SU-DHL-6 (cell line): ENCODE measurements at regions not wholly inside any gene's neighbourhood (a gene's known extent, or its start where the extent isn't known, plus 50 kb on each side); places are given as distances from the start of the nearest gene placed in this dataset.

Experiments used
- H2AFZ ChIP-seq: fragments of 200-600 bp; sonication (generic); 2 replicates; pipeline ENCODE4 v1.6.1; 2014; ENCODE audit warnings: low read depth, mild to moderate bottlenecking, moderate library complexity, mixed read lengths, antibody characterized with exemption, low read length; ENCODE audit not compliant: severe bottlenecking
- H3F3A ChIP-seq: fragments of 200-600 bp; shearing (Covaris generic); 2 replicates; pipeline ENCODE4 v1.6.0; 2016; ENCODE audit warnings: antibody characterized with exemption, mild to moderate bottlenecking; ENCODE audit not compliant: insufficient read depth
- H3K27ac ChIP-seq: fragments of 200-600 bp; sonication (generic); 2 replicates; pipeline ENCODE4 v1.5.1; 2016; ENCODE audit warnings: low read depth, mild to moderate bottlenecking, low read length, moderate library complexity, mixed read lengths
- H3K27me3 ChIP-seq: fragments of 200-600 bp; sonication (generic), shearing (Covaris generic); 2 replicates; pipeline ENCODE4 v1.6.0; 2014; ENCODE audit warnings: mild to moderate bottlenecking, low read length
- H3K36me3 ChIP-seq: fragments of 200-600 bp; sonication (generic); 2 replicates; pipeline ENCODE4 v1.6.1; 2014; ENCODE audit warnings: mild to moderate bottlenecking, low read length, mixed read lengths
- H3K4me2 ChIP-seq: fragments of 300-600, 200-600 bp; shearing (Covaris generic), sonication (generic); 2 replicates; pipeline ENCODE4 v1.6.0; 2014; ENCODE audit warnings: low read length, low read depth, mild to moderate bottlenecking; ENCODE audit not compliant: poor library complexity, severe bottlenecking
- H3K4me3 ChIP-seq: fragments of 200-600 bp; sonication (generic); 2 replicates; pipeline ENCODE4 v1.5.1; 2014; ENCODE audit warnings: antibody characterized with exemption, low read length, mild to moderate bottlenecking, mixed read lengths; ENCODE audit not compliant: insufficient read depth, poor library complexity, severe bottlenecking
- H3K79me2 ChIP-seq: fragments of 200-600 bp; sonication (generic); 2 replicates; pipeline ENCODE4 v1.6.1; 2014; ENCODE audit warnings: mild to moderate bottlenecking, low read length, moderate library complexity; ENCODE audit not compliant: insufficient read depth
- H3K9ac ChIP-seq: fragments of 200-600 bp; sonication (generic); 2 replicates; pipeline ENCODE4 v1.7.0; 2014; ENCODE audit warnings: mild to moderate bottlenecking, low read length
- H3K9me2 ChIP-seq: fragments of 200-600 bp; sonication (generic); replicated peaks from 2 replicates; pipeline ENCODE4 v1.6.1; 2014; ENCODE audit warnings: low read length; ENCODE audit not compliant: insufficient read depth
- H3K9me3 ChIP-seq: fragments of 200-600 bp; sonication (generic); 2 replicates; pipeline ENCODE4 v1.6.1; 2014; ENCODE audit warnings: low read length, mixed read lengths; ENCODE audit not compliant: insufficient read depth
- H4K20me1 ChIP-seq: fragments of 200-600 bp; sonication (generic); 2 replicates; pipeline ENCODE4 v1.6.1; 2014; ENCODE audit warnings: low read depth, mild to moderate bottlenecking, antibody characterized with exemption, low read length, moderate library complexity, mixed read lengths
- CTCF ChIP-seq: fragments of 200-600 bp; sonication (generic); IDR thresholded peaks from one replicate; pipeline ENCODE4 v1.5.1; 2017; ENCODE audit warnings: antibody characterized with exemption, mild to moderate bottlenecking, low read length, moderate library complexity; ENCODE audit not compliant: insufficient read depth, poor library complexity, severe bottlenecking
- EZH2phosphoT487 ChIP-seq: fragments of 200-600 bp; sonication (generic), shearing (Covaris generic); conservative IDR thresholded peaks from 2 replicates; pipeline ENCODE4 v1.6.1; 2018; ENCODE audit warnings: mild to moderate bottlenecking, antibody characterized with exemption, low read length, moderate library complexity, mixed read lengths

- no peak overlapping the region for H3K4me3 ChIP-seq
- H3K79me2 ChIP-seq: no peaks in the 10 kb centered on the region
- H3K27me3 ChIP-seq: no peaks in the 10 kb centered on the region
- H3K27ac ChIP-seq: no peak overlapping the region
- TF ChIP-seq EZH2phosphoT487 (no peak), CTCF (no peak)
- H3K9ac ChIP-seq: no peak overlapping the region
- H3K9me2 ChIP-seq: no peaks in the 10 kb centered on the region
- no peaks in the 10 kb centered on the region for H3K9me3 ChIP-seq
- H4K20me1 ChIP-seq: no peaks in the 10 kb centered on the region
- no peaks in the 10 kb centered on the region for H3F3A ChIP-seq
- H3K36me3 ChIP-seq: no peaks in the 10 kb centered on the region
- no peak overlapping the region for H2AFZ ChIP-seq
- no peak overlapping the region for H3K4me2 ChIP-seq
Measured at GRCh38 chr4:138311771-138312535, 69.8 kb upstream of the SLC7A11 start.

- Histone ChIP-seq H3K79me2 (no peaks in the 10 kb centered on the region), H3K36me3 (no peaks in the 10 kb centered on the region), H3K9me2 (no peaks in the 10 kb centered on the region), H2AFZ (no peak overlapping the region), H3K4me2 (no peak overlapping the region), H3K4me3 (no peak overlapping the region), H3K9ac (no peak overlapping the region), H3K9me3 (no peaks in the 10 kb centered on the region), H3F3A (no peaks in the 10 kb centered on the region), H4K20me1 (no peaks in the 10 kb centered on the region), H3K27ac (no peak overlapping the region), H3K27me3 (no peaks in the 10 kb centered on the region)
- TF ChIP-seq CTCF (no peak), EZH2phosphoT487 (no peak)
Measured at GRCh38 chr4:138310991-138311390, 68.8 kb upstream of the SLC7A11 start.

DNA sequence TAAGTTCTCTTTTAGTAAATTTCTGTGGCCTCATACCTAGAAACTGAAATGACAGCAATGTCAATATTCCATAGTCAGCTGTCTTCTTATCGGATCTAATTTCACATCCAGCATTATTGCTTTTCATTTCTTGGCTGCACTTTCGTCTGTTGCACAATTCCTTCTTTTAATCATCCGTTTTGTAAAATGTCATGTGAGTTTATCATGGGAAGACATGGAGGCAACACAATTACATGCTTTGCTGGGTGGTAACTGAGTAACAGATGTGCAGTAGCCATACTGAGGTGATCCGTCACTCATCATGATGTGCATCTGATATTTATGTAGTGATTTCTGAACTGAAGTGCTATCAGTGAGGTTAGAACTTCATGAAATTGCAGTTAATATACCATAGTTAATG lies 68.3 kb upstream of the SLC7A11 start:
- no peak overlapping the region for H3K4me2 ChIP-seq
- no peaks in the 10 kb centered on the region for H3F3A ChIP-seq
- H3K36me3 ChIP-seq: no peaks in the 10 kb centered on the region
- H4K20me1 ChIP-seq: no peaks in the 10 kb centered on the region
- no peaks in the 10 kb centered on the region for H3K27me3 ChIP-seq
- no peaks in the 10 kb centered on the region for H3K9me3 ChIP-seq
- no peak overlapping the region for H3K9ac ChIP-seq
- TF ChIP-seq EZH2phosphoT487: no peak
- no peak for TF ChIP-seq CTCF
- no peaks in the 10 kb centered on the region for H3K9me2 ChIP-seq
- H3K27ac ChIP-seq: no peak overlapping the region
- H2AFZ ChIP-seq: no peak overlapping the region
- H3K4me3 ChIP-seq: no peak overlapping the region
- no peaks in the 10 kb centered on the region for H3K79me2 ChIP-seq
